Tibial artery (tissue), 4 donors: ENCODE measurements at regions not wholly inside any gene's neighbourhood (a gene's known extent, or its start where the extent isn't known, plus 50 kb on each side); places are given as distances from the start of the nearest gene placed in this dataset.

ENCODE experiments used
- DNase-seq, 2 donors: peaks; one replicate each; pipeline ENCODE4 v3.0.0-alpha.2; 2019
- H3K27ac ChIP-seq, 2 donors: fragments of 200-600 bp; sonication (generic) in 1 of 2; 1 replicate in 1 of 2; 2 replicates in 1 of 2; pipeline ENCODE4 v1.5.1; 2018 to 2019; ENCODE audit warnings: mild to moderate bottlenecking in 1 of 2
- H3K27me3 ChIP-seq, 2 donors: fragments of 200-600 bp; sonication (generic) in 1 of 2; one replicate each; pipeline versions ENCODE4 v1.5.1 to v1.6.0; 2016 to 2019
- H3K36me3 ChIP-seq, 3 donors: fragments of 200-600 bp; sonication (generic) in 2 of 3; one replicate each; pipeline ENCODE4 v1.5.1; 2016 to 2019; ENCODE audit warnings: mild to moderate bottlenecking in 2 of 3
- H3K4me1 ChIP-seq, 4 donors: fragments of 200-600 bp; sonication (generic) in 2 of 4; 1 replicate in 3 of 4; 2 replicates in 1 of 4; pipeline ENCODE4 v1.5.1; 2016 to 2019
- H3K4me3 ChIP-seq, 2 donors: fragments of 200-600 bp; sonication (generic) in 1 of 2; 1 replicate in 1 of 2; 2 replicates in 1 of 2; pipeline ENCODE4 v1.5.1; 2018 to 2019; ENCODE audit warnings: mild to moderate bottlenecking in 2 of 2
- H3K9me3 ChIP-seq, 3 donors: fragments of 200-600 bp; sonication (generic) in 1 of 3; one replicate each; pipeline ENCODE4 v1.5.1; 2016 to 2019
- CTCF ChIP-seq, 2 experiments: fragments of 200-600 bp in 1 of 2; fragments of 450-650 bp in 1 of 2; IDR thresholded peaks; one replicate each; pipeline ENCODE4 v1.5.1; 2017 to 2019; ENCODE audit warnings: antibody characterized with exemption in 2 of 2, mild to moderate bottlenecking in 1 of 2, moderate library complexity in 1 of 2
- intact Hi-C: fragments of 100-400 bp; cut with DNase I; formaldehyde crosslinking; loops from one replicate; pipeline ENCODE4 v1.15.0; 2023; ENCODE audit warnings: low total_unique reads

- no peaks in the 10 kb centered on the region for H3K36me3 ChIP-seq
- H3K27ac ChIP-seq: no peak overlapping the region
- H3K4me3 ChIP-seq: no peak overlapping the region
- DNase-seq: no peak
- intact Hi-C loops: no loop called here
- H3K9me3 ChIP-seq: no peaks in the 10 kb centered on the region
- TF ChIP-seq CTCF (IDR thresholded peaks at IDR 0.05): no peak
- H3K27me3 ChIP-seq: peaks cover 0 to 5% of the 10 kb centered on the region in 2 donors
- H3K4me1 ChIP-seq: no peaks in the 10 kb centered on the region
These were observed 179.5 kb upstream of the PARP11 start for GRCh38 chr12:4052691-4053090.

GRCh38 chr12:4051596-4051995, 178.4 kb upstream of the PARP11 start:
- Histone ChIP-seq H3K9me3 (no peaks in the 10 kb centered on the region), H3K4me3 (no peak overlapping the region), H3K27ac (no peak overlapping the region), H3K36me3 (no peaks in the 10 kb centered on the region), H3K27me3 (peaks cover 0 to 5% of the 10 kb centered on the region in 2 donors), H3K4me1 (no peaks in the 10 kb centered on the region)
- intact Hi-C loops: no loop called here
- TF ChIP-seq CTCF (IDR thresholded peaks at IDR 0.05): no peak
- no peak for DNase-seq

- no peaks in the 10 kb centered on the region for H3K4me1 ChIP-seq
- DNase-seq: no peak
- H3K4me3 ChIP-seq: no peak overlapping the region
- intact Hi-C loops: no loop called here
- TF ChIP-seq CTCF (IDR thresholded peaks at IDR 0.05): no peak
- H3K9me3 ChIP-seq: no peaks in the 10 kb centered on the region
- H3K36me3 ChIP-seq: no peaks in the 10 kb centered on the region
- H3K27me3 ChIP-seq: peaks cover 0 to 8% of the 10 kb centered on the region in 2 donors
- no peak overlapping the region for H3K27ac ChIP-seq
These were observed 177.1 kb upstream of the PARP11 start for GRCh38 chr12:4050340-4050739.

- H3K9me3 ChIP-seq: no peaks in the 10 kb centered on the region
- TF ChIP-seq CTCF (IDR thresholded peaks at IDR 0.05): no peak
- H3K27ac ChIP-seq: no peak overlapping the region
- no peaks in the 10 kb centered on the region for H3K36me3 ChIP-seq
- intact Hi-C loops: no loop called here
- DNase-seq: no peak
- peaks cover 0 to 5% of the 10 kb centered on the region in 2 donors for H3K27me3 ChIP-seq
- no peaks in the 10 kb centered on the region for H3K4me1 ChIP-seq
- H3K4me3 ChIP-seq: no peak overlapping the region
These were observed 176.3 kb upstream of the PARP11 start for GRCh38 chr12:4049298-4050080.

GRCh38 chr12:4047421-4047820, 174.2 kb upstream of the PARP11 start:
- intact Hi-C loops: no loop called here

More at GRCh38 chr12:4047421-4047820, 174.2 kb upstream of the PARP11 start:
- Histone ChIP-seq H3K27ac (no peak overlapping the region), H3K27me3 (peaks cover 0 to 5% of the 10 kb centered on the region in 2 donors), H3K4me3 (no peak overlapping the region), H3K36me3 (no peaks in the 10 kb centered on the region), H3K4me1 (no peaks in the 10 kb centered on the region), H3K9me3 (no peaks in the 10 kb centered on the region)
- no peak for DNase-seq
- no peak for TF ChIP-seq CTCF (IDR thresholded peaks at IDR 0.05)
